Transverse colon (tissue), 4 donors: ENCODE measurements at regions not wholly inside any gene's neighbourhood (a gene's known extent, or its start where the extent isn't known, plus 50 kb on each side); places are given as distances from the start of the nearest gene placed in this dataset.

ENCODE experiments used
- DNase-seq: peaks from one replicate; pipeline ENCODE4 v3.0.0-alpha.2; 2019
- H3K27ac ChIP-seq, 4 donors: fragments of 200-600 bp; sonication (generic); 2 replicates each; pipeline ENCODE4 v1.5.1; 2016 to 2018; ENCODE audit warnings: inconsistent platforms in 4 of 4
- H3K27me3 ChIP-seq: fragments of 200-600 bp; sonication (generic); 2 replicates; pipeline ENCODE4 v1.5.1; 2017; ENCODE audit warnings: inconsistent platforms
- H3K36me3 ChIP-seq, 4 donors: fragments of 200-600 bp; sonication (generic); 2 replicates each; pipeline ENCODE4 v1.5.1; 2017 to 2019; ENCODE audit warnings: inconsistent platforms in 4 of 4
- H3K4me1 ChIP-seq, 4 donors: fragments of 200-600 bp; sonication (generic); 2 replicates each; pipeline ENCODE4 v1.5.1; 2017 to 2020; ENCODE audit warnings: inconsistent platforms in 4 of 4
- H3K4me3 ChIP-seq, 4 donors: fragments of 200-600 bp; sonication (generic); 1 replicate in 1 of 4; 2 replicates in 3 of 4; pipeline versions ENCODE4 v1.5.1 to v1.6.1; 2017 to 2019; ENCODE audit warnings: inconsistent platforms in 4 of 4
- H3K9me3 ChIP-seq, 2 donors: fragments of 200-600 bp; sonication (generic); 2 replicates each; pipeline ENCODE4 v1.5.1; 2017 to 2019; ENCODE audit warnings: inconsistent platforms in 2 of 2
- CTCF ChIP-seq, 5 experiments: fragments of 200-600 bp in 3 of 5; fragments of 450-650 bp in 2 of 5; sonication (generic) in 3 of 5; IDR thresholded peaks; 1 replicate in 2 of 5; 2 replicates in 3 of 5; pipeline ENCODE4 v1.5.1; 2016 to 2017; ENCODE audit warnings: antibody characterized with exemption in 5 of 5, inconsistent platforms in 3 of 5, mild to moderate bottlenecking in 2 of 5, moderate library complexity in 1 of 5
- EP300 ChIP-seq: sonication (generic); formaldehyde crosslinking; IDR thresholded peaks from one replicate; pipeline ENCODE4 v1.6.1; 2017; ENCODE audit warnings: antibody characterized with exemption, low read depth
- POLR2A ChIP-seq: fragments of 450-650 bp; IDR thresholded peaks from one replicate; pipeline ENCODE4 v1.6.1; 2016; ENCODE audit warnings: antibody characterized with exemption, mild to moderate bottlenecking, moderate library complexity
- POLR2AphosphoS5 ChIP-seq, 3 donors: sonication (generic); formaldehyde crosslinking; IDR thresholded peaks; one replicate each; pipeline ENCODE4 v1.6.1; 2016; ENCODE audit warnings: antibody characterized with exemption in 3 of 3
- WGBS, 2 donors: methylation state at CpG; one replicate each; pipeline ENCODE4 v1.1.5; 2018; ENCODE audit warnings: low coverage in 1 of 2; 5-methylcytosine and 5-hydroxymethylcytosine counted together
- in situ Hi-C, 4 donors: fragments of 200-750 bp; cut with MboI; loops; one replicate each; pipeline versions ENCODE4 v1.15.0 to v1.15.1; 2017; ENCODE audit warnings: low sequenced_read_pairs in 3 of 4, low pct_ligation_motif_present in 1 of 4, low pct_unique_long_range_greater_than_20kb in 1 of 4
- intact Hi-C: fragments of 100-400 bp; cut with DNase I; formaldehyde crosslinking; loops from one replicate; pipeline ENCODE4 v1.15.1; 2023; ENCODE audit warnings: low total_unique reads

- no peak for DNase-seq
- H3K4me1 ChIP-seq = peaks cover 0 to 1% (median 0%) of the 10 kb centered on the region in 4 donors
- no peaks in the 10 kb centered on the region for H3K36me3 ChIP-seq
- WGBS, 2 donors = 27 to 73% methylated on average over 1 to 2 of the region's 2 CpGs
- no peak overlapping the region for H3K27ac ChIP-seq
- TF ChIP-seq POLR2AphosphoS5 (IDR thresholded peaks at IDR 0.05) (no peak), POLR2A (no peak), EP300 (no peak), CTCF (IDR thresholded peaks at IDR 0.05) (no peak)
- no peaks in the 10 kb centered on the region for H3K27me3 ChIP-seq
- intact Hi-C loops = no loop called here
- H3K4me3 ChIP-seq = no peak overlapping the region
- no peaks in the 10 kb centered on the region for H3K9me3 ChIP-seq
- in situ Hi-C loops = no loop called here
Measured at GRCh38 chr3:177973241-177973840, 562.9 kb upstream of the KCNMB2 start.

- in situ Hi-C loops (no loop called here), intact Hi-C loops (no loop called here)
- Histone ChIP-seq H3K9me3 (no peaks in the 10 kb centered on the region), H3K4me1 (peaks cover 0 to 6% (median 3%) of the 10 kb centered on the region in 4 donors), H3K4me3 (no peak overlapping the region), H3K36me3 (no peaks in the 10 kb centered on the region), H3K27me3 (no peaks in the 10 kb centered on the region), H3K27ac (no peak overlapping the region)
- no peak for DNase-seq
- WGBS, 2 donors = 50 to 55% methylated on average over 2 of the region's 2 CpGs
- TF ChIP-seq POLR2A (no peak), EP300 (no peak), CTCF (IDR thresholded peaks at IDR 0.05) (no peak), POLR2AphosphoS5 (IDR thresholded peaks at IDR 0.05) (no peak)
Measured at GRCh38 chr3:177976241-177976640, 560.0 kb upstream of the KCNMB2 start.

GRCh38 chr3:177976866-177977265, 559.4 kb upstream of the KCNMB2 start:
- peaks cover 0 to 6% (median 3%) of the 10 kb centered on the region in 4 donors for H3K4me1 ChIP-seq
- TF ChIP-seq POLR2AphosphoS5 (IDR thresholded peaks at IDR 0.05) = no peak
- TF ChIP-seq POLR2A = no peak
- TF ChIP-seq EP300 = no peak
- no peak for TF ChIP-seq CTCF (IDR thresholded peaks at IDR 0.05)
- in situ Hi-C loops (no loop called here), intact Hi-C loops (no loop called here)
- no peaks in the 10 kb centered on the region for H3K27me3 ChIP-seq
- H3K27ac ChIP-seq = no peak overlapping the region
- H3K4me3 ChIP-seq = no peak overlapping the region
- no peak for DNase-seq
- H3K9me3 ChIP-seq = no peaks in the 10 kb centered on the region
- no peaks in the 10 kb centered on the region for H3K36me3 ChIP-seq
- 83 to 90% methylated on average over 2 of the region's 2 CpGs for WGBS, 2 donors

- WGBS, 2 donors = 78 to 84% methylated on average over 2 of the region's 2 CpGs
- peaks cover 0 to 6% (median 3%) of the 10 kb centered on the region in 4 donors for H3K4me1 ChIP-seq
- H3K4me3 ChIP-seq = no peak overlapping the region
- no peaks in the 10 kb centered on the region for H3K27me3 ChIP-seq
- H3K27ac ChIP-seq = no peak overlapping the region
- H3K36me3 ChIP-seq = no peaks in the 10 kb centered on the region
- TF ChIP-seq CTCF (IDR thresholded peaks at IDR 0.05) (no peak), POLR2AphosphoS5 (IDR thresholded peaks at IDR 0.05) (no peak), POLR2A (no peak), EP300 (no peak)
- in situ Hi-C loops (no loop called here), intact Hi-C loops (no loop called here)
- H3K9me3 ChIP-seq = no peaks in the 10 kb centered on the region
- no peak for DNase-seq
Measured at GRCh38 chr3:177977381-177978158, 558.7 kb upstream of the KCNMB2 start.
